SU-DHL-6 (cell line): ENCODE measurements at regions not wholly inside any gene's neighbourhood (a gene's known extent, or its start where the extent isn't known, plus 50 kb on each side); places are given as distances from the start of the nearest gene placed in this dataset.

Experiments used
- H2AFZ ChIP-seq: fragments of 200-600 bp; sonication (generic); 2 replicates; pipeline ENCODE4 v1.6.1; 2014; ENCODE audit warnings: low read depth, mild to moderate bottlenecking, moderate library complexity, mixed read lengths, antibody characterized with exemption, low read length; ENCODE audit not compliant: severe bottlenecking
- H3F3A ChIP-seq: fragments of 200-600 bp; shearing (Covaris generic); 2 replicates; pipeline ENCODE4 v1.6.0; 2016; ENCODE audit warnings: antibody characterized with exemption, mild to moderate bottlenecking; ENCODE audit not compliant: insufficient read depth
- H3K27ac ChIP-seq: fragments of 200-600 bp; sonication (generic); 2 replicates; pipeline ENCODE4 v1.5.1; 2016; ENCODE audit warnings: low read depth, mild to moderate bottlenecking, low read length, moderate library complexity, mixed read lengths
- H3K27me3 ChIP-seq: fragments of 200-600 bp; sonication (generic), shearing (Covaris generic); 2 replicates; pipeline ENCODE4 v1.6.0; 2014; ENCODE audit warnings: mild to moderate bottlenecking, low read length
- H3K36me3 ChIP-seq: fragments of 200-600 bp; sonication (generic); 2 replicates; pipeline ENCODE4 v1.6.1; 2014; ENCODE audit warnings: mild to moderate bottlenecking, low read length, mixed read lengths
- H3K4me2 ChIP-seq: fragments of 300-600, 200-600 bp; shearing (Covaris generic), sonication (generic); 2 replicates; pipeline ENCODE4 v1.6.0; 2014; ENCODE audit warnings: low read length, low read depth, mild to moderate bottlenecking; ENCODE audit not compliant: poor library complexity, severe bottlenecking
- H3K4me3 ChIP-seq: fragments of 200-600 bp; sonication (generic); 2 replicates; pipeline ENCODE4 v1.5.1; 2014; ENCODE audit warnings: antibody characterized with exemption, low read length, mild to moderate bottlenecking, mixed read lengths; ENCODE audit not compliant: insufficient read depth, poor library complexity, severe bottlenecking
- H3K79me2 ChIP-seq: fragments of 200-600 bp; sonication (generic); 2 replicates; pipeline ENCODE4 v1.6.1; 2014; ENCODE audit warnings: mild to moderate bottlenecking, low read length, moderate library complexity; ENCODE audit not compliant: insufficient read depth
- H3K9ac ChIP-seq: fragments of 200-600 bp; sonication (generic); 2 replicates; pipeline ENCODE4 v1.7.0; 2014; ENCODE audit warnings: mild to moderate bottlenecking, low read length
- H3K9me2 ChIP-seq: fragments of 200-600 bp; sonication (generic); replicated peaks from 2 replicates; pipeline ENCODE4 v1.6.1; 2014; ENCODE audit warnings: low read length; ENCODE audit not compliant: insufficient read depth
- H3K9me3 ChIP-seq: fragments of 200-600 bp; sonication (generic); 2 replicates; pipeline ENCODE4 v1.6.1; 2014; ENCODE audit warnings: low read length, mixed read lengths; ENCODE audit not compliant: insufficient read depth
- H4K20me1 ChIP-seq: fragments of 200-600 bp; sonication (generic); 2 replicates; pipeline ENCODE4 v1.6.1; 2014; ENCODE audit warnings: low read depth, mild to moderate bottlenecking, antibody characterized with exemption, low read length, moderate library complexity, mixed read lengths
- CTCF ChIP-seq: fragments of 200-600 bp; sonication (generic); IDR thresholded peaks from one replicate; pipeline ENCODE4 v1.5.1; 2017; ENCODE audit warnings: antibody characterized with exemption, mild to moderate bottlenecking, low read length, moderate library complexity; ENCODE audit not compliant: insufficient read depth, poor library complexity, severe bottlenecking
- EZH2phosphoT487 ChIP-seq: fragments of 200-600 bp; sonication (generic), shearing (Covaris generic); conservative IDR thresholded peaks from 2 replicates; pipeline ENCODE4 v1.6.1; 2018; ENCODE audit warnings: mild to moderate bottlenecking, antibody characterized with exemption, low read length, moderate library complexity, mixed read lengths

- H4K20me1 ChIP-seq: no peaks in the 10 kb centered on the region
- no peaks in the 10 kb centered on the region for H3K27me3 ChIP-seq
- H3F3A ChIP-seq: no peaks in the 10 kb centered on the region
- no peak for TF ChIP-seq EZH2phosphoT487
- no peak for TF ChIP-seq CTCF
- H3K9me3 ChIP-seq: no peaks in the 10 kb centered on the region
- H3K4me3 ChIP-seq: no peak overlapping the region
- no peak overlapping the region for H3K9ac ChIP-seq
- H3K27ac ChIP-seq: no peak overlapping the region
- H3K36me3 ChIP-seq: no peaks in the 10 kb centered on the region
- H3K4me2 ChIP-seq: no peak overlapping the region
- H2AFZ ChIP-seq: no peak overlapping the region
- H3K79me2 ChIP-seq: no peaks in the 10 kb centered on the region
- H3K9me2 ChIP-seq: no peaks in the 10 kb centered on the region
These were observed 1159.7 kb downstream of the BCL11B start for GRCh38 chr14:98112194-98112780.

GRCh38 chr14:98114122-98114895 lies 1157.7 kb downstream of the BCL11B start:
- Histone ChIP-seq H3F3A (no peaks in the 10 kb centered on the region), H4K20me1 (no peaks in the 10 kb centered on the region), H3K4me2 (no peak overlapping the region), H3K27me3 (no peaks in the 10 kb centered on the region), H3K79me2 (no peaks in the 10 kb centered on the region), H2AFZ (no peak overlapping the region), H3K4me3 (no peak overlapping the region), H3K9me2 (no peaks in the 10 kb centered on the region), H3K9ac (no peak overlapping the region), H3K27ac (no peak overlapping the region), H3K9me3 (no peaks in the 10 kb centered on the region), H3K36me3 (no peaks in the 10 kb centered on the region)
- TF ChIP-seq CTCF (no peak), EZH2phosphoT487 (no peak)

GRCh38 chr14:98114946-98115345 lies 1157.1 kb downstream of the BCL11B start:
- Histone ChIP-seq H3K9me2 (no peaks in the 10 kb centered on the region), H3K4me2 (no peak overlapping the region), H3K27ac (no peak overlapping the region), H2AFZ (no peak overlapping the region), H3K9ac (no peak overlapping the region), H3F3A (no peaks in the 10 kb centered on the region), H3K9me3 (no peaks in the 10 kb centered on the region), H3K4me3 (no peak overlapping the region), H3K27me3 (no peaks in the 10 kb centered on the region), H3K36me3 (no peaks in the 10 kb centered on the region), H4K20me1 (no peaks in the 10 kb centered on the region), H3K79me2 (no peaks in the 10 kb centered on the region)
- TF ChIP-seq CTCF: no peak
- no peak for TF ChIP-seq EZH2phosphoT487
